Karpas-422 (cell line): ENCODE measurements at regions not wholly inside any gene's neighbourhood (a gene's known extent, or its start where the extent isn't known, plus 50 kb on each side); places are given as distances from the start of the nearest gene placed in this dataset.

Experiments
- DNase-seq: peaks from one replicate; pipeline ENCODE4 v3.0.0-alpha.2; 2015
- H2AFZ ChIP-seq: fragments of 200-600 bp; sonication (generic); 2 replicates; pipeline ENCODE4 v1.6.1; 2014; ENCODE audit warnings: antibody characterized with exemption, low read length, mixed read lengths
- H3K27ac ChIP-seq: fragments of 200-600 bp; sonication (generic); 2 replicates; pipeline ENCODE4 v1.5.1; 2014; ENCODE audit warnings: mild to moderate bottlenecking, low read length, moderate library complexity
- H3K27me3 ChIP-seq: fragments of 200-600 bp; sonication (generic); 2 replicates; pipeline ENCODE4 v1.6.1; 2014; ENCODE audit warnings: low read length, mixed read lengths
- H3K36me3 ChIP-seq: fragments of 200-600 bp; sonication (generic); 2 replicates; pipeline ENCODE4 v1.6.1; 2014; ENCODE audit warnings: low read length, mixed read lengths; ENCODE audit not compliant: insufficient read depth
- H3K4me1 ChIP-seq: fragments of 200-600 bp; sonication (generic); 2 replicates; pipeline ENCODE4 v1.6.1; 2014; ENCODE audit warnings: mild to moderate bottlenecking, low read length, mixed read lengths
- H3K4me2 ChIP-seq: fragments of 200-600 bp; sonication (generic); 2 replicates; pipeline ENCODE4 v1.6.1; 2014; ENCODE audit warnings: low read length, low read depth, mild to moderate bottlenecking; ENCODE audit not compliant: poor library complexity, severe bottlenecking
- H3K4me3 ChIP-seq: fragments of 200-600 bp; sonication (generic); 2 replicates; pipeline ENCODE4 v1.5.1; 2014; ENCODE audit warnings: mild to moderate bottlenecking, antibody characterized with exemption, low read length, mixed read lengths
- H3K79me2 ChIP-seq: fragments of 200-600 bp; sonication (generic); 2 replicates; pipeline ENCODE4 v1.6.1; 2014; ENCODE audit warnings: mild to moderate bottlenecking, low read length, mixed read lengths
- H3K9ac ChIP-seq: fragments of 200-600 bp; sonication (generic); 2 replicates; pipeline ENCODE4 v1.6.0; 2014; ENCODE audit warnings: low read length
- H3K9me2 ChIP-seq: fragments of 200-600 bp; sonication (generic), shearing (Covaris generic); replicated peaks from 2 replicates; pipeline ENCODE4 v1.6.0; 2014; ENCODE audit warnings: mild to moderate bottlenecking, low read length, moderate library complexity; ENCODE audit not compliant: insufficient read depth
- H3K9me3 ChIP-seq: fragments of 300-700, 200-600 bp; sonication (generic); 2 replicates; pipeline ENCODE4 v1.6.1; 2014; ENCODE audit warnings: low read length, mixed read lengths
- H4K20me1 ChIP-seq: fragments of 200-600 bp; sonication (generic); 2 replicates; pipeline ENCODE4 v1.6.1; 2014; ENCODE audit warnings: mild to moderate bottlenecking, antibody characterized with exemption, low read length, low read depth; ENCODE audit not compliant: insufficient read depth

DNA sequence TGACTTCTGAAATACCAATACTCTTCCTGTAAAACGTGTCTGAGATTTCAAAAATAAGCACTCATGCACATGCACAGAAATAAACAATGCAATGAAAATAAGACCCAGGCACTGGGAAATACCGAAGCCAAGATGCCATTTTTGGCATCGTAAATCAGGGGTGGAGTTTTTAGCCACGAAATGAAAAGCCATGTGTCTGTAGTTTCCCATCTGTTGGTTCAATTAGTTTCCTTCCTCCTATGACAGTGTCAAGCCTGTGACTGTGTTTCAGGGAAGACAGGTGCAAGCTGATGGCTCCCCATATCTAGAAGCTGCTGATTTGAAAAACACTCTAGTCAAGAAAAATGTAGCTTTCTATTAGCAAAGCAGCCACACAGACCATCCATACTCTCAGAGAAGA lies 480.4 kb upstream of the CAMK1G start:
- DNase-seq: no peak
- H4K20me1 ChIP-seq: no peaks in the 10 kb centered on the region
- H3K9me2 ChIP-seq: no peaks in the 10 kb centered on the region
- no peaks in the 10 kb centered on the region for H3K27me3 ChIP-seq
- H3K9me3 ChIP-seq: no peaks in the 10 kb centered on the region
- H3K27ac ChIP-seq: no peak overlapping the region
- no peaks in the 10 kb centered on the region for H3K79me2 ChIP-seq
- H2AFZ ChIP-seq: no peak overlapping the region
- no peak overlapping the region for H3K4me3 ChIP-seq
- H3K4me2 ChIP-seq: no peak overlapping the region
- H3K36me3 ChIP-seq: no peaks in the 10 kb centered on the region
- H3K9ac ChIP-seq: no peak overlapping the region
- no peaks in the 10 kb centered on the region for H3K4me1 ChIP-seq

DNA sequence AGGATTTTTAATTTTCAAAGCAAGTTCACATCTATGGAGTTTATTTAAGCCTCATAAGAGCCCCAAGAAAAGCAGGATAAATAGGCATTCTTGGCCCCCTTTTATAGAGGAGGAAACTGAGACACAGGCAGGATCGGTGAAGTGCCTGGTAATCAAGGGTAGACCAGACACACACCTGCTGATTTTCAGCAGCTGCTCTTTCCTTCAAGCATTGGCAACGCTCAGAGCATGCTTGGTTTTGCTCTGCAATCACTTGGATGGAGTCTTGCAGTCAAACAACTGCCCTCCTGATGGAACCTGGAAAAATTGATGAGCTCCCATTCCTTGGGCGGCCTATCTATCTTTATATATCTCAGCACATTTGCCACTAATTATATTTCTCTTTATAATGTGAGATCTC lies 478.9 kb upstream of the CAMK1G start:
- Histone ChIP-seq H3K4me1 (no peaks in the 10 kb centered on the region), H3K27ac (no peak overlapping the region), H2AFZ (no peak overlapping the region), H3K79me2 (no peaks in the 10 kb centered on the region), H3K27me3 (no peaks in the 10 kb centered on the region), H3K9ac (no peak overlapping the region), H4K20me1 (no peaks in the 10 kb centered on the region), H3K36me3 (no peaks in the 10 kb centered on the region), H3K9me3 (no peaks in the 10 kb centered on the region), H3K4me2 (no peak overlapping the region), H3K4me3 (no peak overlapping the region), H3K9me2 (no peaks in the 10 kb centered on the region)
- DNase-seq: no peak

DNA sequence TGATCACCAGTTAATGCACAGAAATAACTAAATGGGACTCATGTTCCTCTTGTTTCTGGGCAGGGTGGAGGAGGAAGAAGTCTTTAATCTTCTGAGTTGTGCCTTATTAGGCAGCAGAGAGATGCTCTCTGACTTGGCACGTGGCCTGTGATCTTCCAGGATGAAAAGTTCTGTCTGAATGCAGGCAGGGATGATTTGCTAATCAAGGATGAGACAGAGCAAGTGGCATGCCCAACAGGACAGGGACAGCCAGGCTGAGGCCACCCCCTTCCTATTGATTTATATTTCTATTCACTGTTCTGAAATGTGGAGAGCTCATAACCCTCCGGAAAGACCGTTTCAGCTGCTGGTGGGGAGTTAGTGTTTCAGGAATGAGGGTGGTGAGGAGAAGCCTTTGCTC lies 477.8 kb upstream of the CAMK1G start:
- H2AFZ ChIP-seq: no peak overlapping the region
- H3K9me3 ChIP-seq: no peaks in the 10 kb centered on the region
- no peak overlapping the region for H3K9ac ChIP-seq
- H3K9me2 ChIP-seq: no peaks in the 10 kb centered on the region
- no peaks in the 10 kb centered on the region for H3K4me1 ChIP-seq
- H4K20me1 ChIP-seq: no peaks in the 10 kb centered on the region
- no peaks in the 10 kb centered on the region for H3K27me3 ChIP-seq
- no peaks in the 10 kb centered on the region for H3K79me2 ChIP-seq
- no peak for DNase-seq
- H3K36me3 ChIP-seq: no peaks in the 10 kb centered on the region
- H3K4me3 ChIP-seq: no peak overlapping the region
- H3K27ac ChIP-seq: no peak overlapping the region
- H3K4me2 ChIP-seq: no peak overlapping the region

GRCh38 chr1:209106237-209106741 lies 477.2 kb upstream of the CAMK1G start:
- no peaks in the 10 kb centered on the region for H3K27me3 ChIP-seq
- no peaks in the 10 kb centered on the region for H3K9me3 ChIP-seq
- H3K79me2 ChIP-seq: no peaks in the 10 kb centered on the region
- no peak overlapping the region for H3K27ac ChIP-seq
- no peak for DNase-seq
- H3K4me2 ChIP-seq: no peak overlapping the region
- no peaks in the 10 kb centered on the region for H3K36me3 ChIP-seq
- no peak overlapping the region for H3K4me3 ChIP-seq
- no peak overlapping the region for H3K9ac ChIP-seq
- no peaks in the 10 kb centered on the region for H4K20me1 ChIP-seq
- H3K9me2 ChIP-seq: no peaks in the 10 kb centered on the region
- no peaks in the 10 kb centered on the region for H3K4me1 ChIP-seq
- no peak overlapping the region for H2AFZ ChIP-seq

- Histone ChIP-seq H4K20me1 (no peaks in the 10 kb centered on the region), H3K9ac (no peak overlapping the region), H3K9me2 (no peaks in the 10 kb centered on the region), H3K9me3 (no peaks in the 10 kb centered on the region), H2AFZ (no peak overlapping the region), H3K36me3 (no peaks in the 10 kb centered on the region), H3K4me2 (no peak overlapping the region), H3K4me1 (no peaks in the 10 kb centered on the region), H3K79me2 (no peaks in the 10 kb centered on the region), H3K27me3 (no peaks in the 10 kb centered on the region), H3K4me3 (no peak overlapping the region), H3K27ac (no peak overlapping the region)
- no peak for DNase-seq
Observed at GRCh38 chr1:209106861-209107260, 476.7 kb upstream of the CAMK1G start.

GRCh38 chr1:209107535-209107934 lies 476.0 kb upstream of the CAMK1G start:
- Histone ChIP-seq H2AFZ (no peak overlapping the region), H3K4me1 (no peaks in the 10 kb centered on the region), H3K4me2 (no peak overlapping the region), H3K9ac (no peak overlapping the region), H3K79me2 (no peaks in the 10 kb centered on the region), H3K9me3 (no peaks in the 10 kb centered on the region), H3K36me3 (no peaks in the 10 kb centered on the region), H3K27me3 (no peaks in the 10 kb centered on the region), H4K20me1 (no peaks in the 10 kb centered on the region), H3K9me2 (no peaks in the 10 kb centered on the region), H3K4me3 (no peak overlapping the region), H3K27ac (no peak overlapping the region)
- DNase-seq: no peak

- H3K79me2 ChIP-seq: no peaks in the 10 kb centered on the region
- no peaks in the 10 kb centered on the region for H3K27me3 ChIP-seq
- DNase-seq: no peak
- H2AFZ ChIP-seq: no peak overlapping the region
- no peaks in the 10 kb centered on the region for H3K4me1 ChIP-seq
- H3K4me3 ChIP-seq: no peak overlapping the region
- H4K20me1 ChIP-seq: no peaks in the 10 kb centered on the region
- H3K9me2 ChIP-seq: no peaks in the 10 kb centered on the region
- no peaks in the 10 kb centered on the region for H3K9me3 ChIP-seq
- H3K4me2 ChIP-seq: no peak overlapping the region
- no peak overlapping the region for H3K9ac ChIP-seq
- no peak overlapping the region for H3K27ac ChIP-seq
- H3K36me3 ChIP-seq: no peaks in the 10 kb centered on the region
Observed at GRCh38 chr1:209109001-209109785, 474.3 kb upstream of the CAMK1G start.

DNA sequence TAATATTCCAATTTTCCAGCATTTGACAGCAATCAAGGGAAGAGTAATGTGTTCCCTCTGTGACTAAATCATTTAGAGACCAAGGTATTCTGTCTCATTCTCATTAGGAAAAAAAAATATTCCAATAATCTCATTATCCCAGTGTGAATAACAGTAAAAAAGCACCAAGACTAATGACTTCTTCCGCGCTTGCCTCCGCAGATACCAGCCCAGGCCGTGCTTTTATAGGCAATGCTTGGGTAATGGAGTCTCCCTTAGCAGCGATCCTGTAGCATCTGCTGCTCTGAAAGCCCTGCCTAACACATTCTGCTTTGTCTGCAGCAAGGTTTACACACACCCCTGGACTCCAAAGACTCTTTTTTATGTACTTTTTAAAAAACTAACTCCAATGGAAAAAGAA lies 470.0 kb upstream of the CAMK1G start:
- no peak overlapping the region for H2AFZ ChIP-seq
- H4K20me1 ChIP-seq: no peaks in the 10 kb centered on the region
- no peaks in the 10 kb centered on the region; the same call in 1 of the 2 replicates for H3K27me3 ChIP-seq
- no peaks in the 10 kb centered on the region for H3K36me3 ChIP-seq
- no peaks in the 10 kb centered on the region for H3K79me2 ChIP-seq
- no peak for DNase-seq
- H3K4me3 ChIP-seq: no peak overlapping the region
- H3K9me3 ChIP-seq: no peaks in the 10 kb centered on the region
- no peak overlapping the region for H3K27ac ChIP-seq
- H3K9ac ChIP-seq: no peak overlapping the region
- no peaks in the 10 kb centered on the region for H3K4me1 ChIP-seq
- no peaks in the 10 kb centered on the region for H3K9me2 ChIP-seq
- H3K4me2 ChIP-seq: no peak overlapping the region
